GM13977 (cell line): ENCODE measurements at regions not wholly inside any gene's neighbourhood (a gene's known extent, or its start where the extent isn't known, plus 50 kb on each side); places are given as distances from the start of the nearest gene placed in this dataset.

Experiments used
- DNase-seq: peaks from one replicate; pipeline ENCODE4 v3.0.0; 2012; ENCODE audit warnings: low spot score
- CTCF ChIP-seq: IDR thresholded peaks from 2 replicates; pipeline ENCODE4 v1.5.1; 2012; ENCODE audit warnings: mild to moderate bottlenecking, control low read depth; ENCODE audit not compliant: insufficient read depth; ENCODE audit errors: extremely low read depth, missing control alignments
- in situ Hi-C: fragments of 300-500 bp; cut with MboI; formaldehyde crosslinking; loops from one replicate; pipeline ENCODE4 v1.12.0; 2022; ENCODE audit warnings: low sequenced_read_pairs, low pct_unique_long_range_greater_than_20kb, mixed read lengths, inconsistent platforms; ENCODE audit not compliant: unreplicated experiment

- DNase-seq: no peak
- no peak for TF ChIP-seq CTCF
- in situ Hi-C loops: no loop called here
Observed at GRCh38 chr16:65546353-65546791, 424.5 kb upstream of the CDH11 start.

- in situ Hi-C loops: no loop called here
- no peak for TF ChIP-seq CTCF
- no peak for DNase-seq
Observed at GRCh38 chr16:65545413-65545956, 423.6 kb upstream of the CDH11 start.

GRCh38 chr16:65543781-65544740, 422.2 kb upstream of the CDH11 start:
- no peak for DNase-seq
- TF ChIP-seq CTCF: no peak
- in situ Hi-C loops: no loop called here

- DNase-seq: no peak
- in situ Hi-C loops: no loop called here
- TF ChIP-seq CTCF: no peak
Observed at GRCh38 chr16:65541646-65542045, 419.8 kb upstream of the CDH11 start.

- in situ Hi-C loops: no loop called here
- no peak for DNase-seq
- TF ChIP-seq CTCF: no peak
Observed at GRCh38 chr16:65540901-65541300, 419.0 kb upstream of the CDH11 start.

- in situ Hi-C loops: no loop called here
- no peak for DNase-seq
- TF ChIP-seq CTCF: no peak
Observed at GRCh38 chr16:65538976-65539375, 417.1 kb upstream of the CDH11 start.
